ENCODE measurements at regions not wholly inside any gene's neighbourhood (a gene's known extent, or its start where the extent isn't known, plus 50 kb on each side); places are given as distances from the start of the nearest gene placed in this dataset.

- TF ChIP-seq CTCF (IDR thresholded peaks at IDR 0.05; ENCODE audit: poor library complexity) (no peak), EZH2phosphoT487 (IDR thresholded peaks at IDR 0.05; ENCODE audit: low read depth, severe bottlenecking, unreplicated experiment) (no peak), EZH2 (IDR thresholded peaks at IDR 0.05; ENCODE audit: borderline replicate concordance) (no peak)
These were observed 1115.3 kb downstream of the SORCS3 start for GRCh38 chr10:105756386-105756785.
